OCI-LY1 (cell line): ENCODE measurements at regions not wholly inside any gene's neighbourhood (a gene's known extent, or its start where the extent isn't known, plus 50 kb on each side); places are given as distances from the start of the nearest gene placed in this dataset.

ENCODE experiments used
- H2AFZ ChIP-seq: fragments of 200-600 bp; sonication (generic), shearing (Covaris generic); 2 replicates; pipeline ENCODE4 v1.6.0; 2014; ENCODE audit warnings: antibody characterized with exemption, mild to moderate bottlenecking, low read length
- H3F3A ChIP-seq: fragments of 200-600 bp; sonication (generic), shearing (Covaris generic); 2 replicates; pipeline ENCODE4 v1.6.0; 2014; ENCODE audit warnings: mild to moderate bottlenecking, antibody characterized with exemption, low read length, moderate library complexity; ENCODE audit not compliant: insufficient read depth
- H3K27ac ChIP-seq: fragments of 200-600 bp; sonication (generic); 2 replicates; pipeline ENCODE4 v1.5.1; 2014; ENCODE audit warnings: low read length, mixed run types, mild to moderate bottlenecking, low read depth; ENCODE audit not compliant: poor library complexity, severe bottlenecking
- H3K27me3 ChIP-seq: fragments of 200-600 bp; sonication (generic); 2 replicates; pipeline ENCODE4 v1.6.0; 2014; ENCODE audit warnings: antibody characterized with exemption, mild to moderate bottlenecking, low read length, moderate library complexity; ENCODE audit not compliant: insufficient read depth
- H3K36me3 ChIP-seq: fragments of 200-600 bp; sonication (generic); 2 replicates; pipeline ENCODE4 v1.6.1; 2014; ENCODE audit warnings: mild to moderate bottlenecking, antibody characterized with exemption, low read length, moderate library complexity, mixed read lengths; ENCODE audit not compliant: insufficient read depth
- H3K4me1 ChIP-seq: fragments of 200-600 bp; sonication (generic); 2 replicates; pipeline ENCODE4 v1.5.1; 2014; ENCODE audit warnings: mild to moderate bottlenecking, low read length, moderate library complexity; ENCODE audit not compliant: insufficient read depth, severe bottlenecking
- H3K4me2 ChIP-seq: fragments of 200-600 bp; sonication (generic), shearing (Covaris generic); 2 replicates; pipeline ENCODE4 v1.6.1; 2014; ENCODE audit warnings: low read length
- H3K4me3 ChIP-seq: fragments of 200-600 bp; sonication (generic); 2 replicates; pipeline ENCODE4 v1.5.1; 2014; ENCODE audit warnings: low read length, low read depth, mild to moderate bottlenecking, mixed read lengths; ENCODE audit not compliant: poor library complexity, severe bottlenecking
- H3K79me2 ChIP-seq: fragments of 200-600 bp; shearing (Covaris generic); 2 replicates; pipeline ENCODE4 v1.6.1; 2016; ENCODE audit warnings: mixed run types, low read length, mixed read lengths; ENCODE audit not compliant: insufficient read depth
- H3K9ac ChIP-seq: fragments of 200-600 bp; sonication (generic), shearing (Covaris generic); 2 replicates; pipeline ENCODE4 v1.6.1; 2014; ENCODE audit warnings: mild to moderate bottlenecking, low read length, mixed read lengths
- H3K9me2 ChIP-seq: fragments of 200-600 bp; sonication (generic), shearing (Covaris generic); 2 replicates; pipeline ENCODE4 v1.6.1; 2014; ENCODE audit warnings: low read depth, mild to moderate bottlenecking, low read length, mixed read lengths
- H3K9me3 ChIP-seq: fragments of 200-600 bp; shearing (Covaris generic); 2 replicates; pipeline ENCODE4 v1.6.1; 2014; ENCODE audit warnings: low read length, mixed read lengths
- H4K20me1 ChIP-seq: fragments of 200-600 bp; sonication (generic), shearing (Covaris generic); 2 replicates; pipeline ENCODE4 v1.6.0; 2016; ENCODE audit warnings: mild to moderate bottlenecking, low read length; ENCODE audit not compliant: insufficient read depth
- EZH2 ChIP-seq: fragments of 200-600 bp; sonication (generic), shearing (Covaris generic); IDR thresholded peaks from 2 replicates; pipeline ENCODE4 v1.8.0; 2017; ENCODE audit warnings: borderline replicate concordance, mixed run types, mild to moderate bottlenecking, antibody characterized with exemption, low read length, moderate library complexity, mixed read lengths
- TF ChIP-seq, protein P1 (sequence below): fragments of 200-600 bp; sonication (generic), shearing (Covaris generic); IDR thresholded peaks from 2 replicates; pipeline ENCODE4 v1.5.1; 2017; ENCODE audit warnings: mild to moderate bottlenecking, antibody characterized with exemption, low read length, moderate library complexity, mixed read lengths

DNA sequence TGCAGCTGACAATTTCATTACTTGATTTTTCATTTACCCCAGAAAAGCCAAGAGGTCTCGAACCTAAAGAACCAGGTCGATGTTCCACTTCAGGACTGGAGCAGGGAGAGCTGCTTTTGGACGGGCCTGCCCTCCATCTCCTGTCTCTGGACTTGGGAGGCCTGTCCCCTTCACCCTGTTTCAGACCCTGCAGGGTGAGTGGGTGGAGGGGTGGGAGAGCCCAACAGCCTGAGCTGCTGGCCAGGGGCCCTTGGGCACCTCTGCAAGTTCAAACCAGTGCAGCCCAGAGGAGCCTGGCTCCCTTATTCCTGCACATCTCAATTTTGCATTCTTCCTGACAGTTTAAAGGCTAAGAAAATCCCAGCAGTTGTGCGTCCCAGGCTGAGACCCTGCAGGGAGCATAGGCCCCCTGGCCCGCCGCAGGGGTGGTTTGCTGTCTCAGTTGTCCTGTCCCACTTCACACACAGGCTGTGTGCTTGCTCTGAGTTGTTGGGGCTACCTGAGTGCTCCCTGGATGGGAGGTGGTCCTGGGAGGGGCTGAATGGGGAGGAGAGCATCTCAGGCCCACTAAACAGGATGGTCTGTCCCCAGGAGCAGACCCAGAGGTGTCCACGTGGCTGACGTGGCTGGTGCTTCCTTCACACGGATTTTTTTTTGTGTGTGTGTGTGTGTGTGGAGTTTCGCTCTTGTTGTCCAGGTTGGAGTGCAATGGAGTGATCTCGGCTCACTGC is 443.7 kb downstream of the PTPRU start:
- Histone ChIP-seq H3K4me2 (no peak overlapping the region), H3K27me3 (no peaks in the 10 kb centered on the region), H3K79me2 (no peaks in the 10 kb centered on the region), H3K36me3 (no peaks in the 10 kb centered on the region), H3K9me2 (no peaks in the 10 kb centered on the region), H3K4me1 (no peaks in the 10 kb centered on the region), H3K9me3 (no peaks in the 10 kb centered on the region), H3F3A (no peaks in the 10 kb centered on the region), H3K27ac (no peak overlapping the region), H3K9ac (no peak overlapping the region), H2AFZ (no peak overlapping the region), H4K20me1 (no peaks in the 10 kb centered on the region), H3K4me3 (no peak overlapping the region)
- TF ChIP-seq, protein P1, sequence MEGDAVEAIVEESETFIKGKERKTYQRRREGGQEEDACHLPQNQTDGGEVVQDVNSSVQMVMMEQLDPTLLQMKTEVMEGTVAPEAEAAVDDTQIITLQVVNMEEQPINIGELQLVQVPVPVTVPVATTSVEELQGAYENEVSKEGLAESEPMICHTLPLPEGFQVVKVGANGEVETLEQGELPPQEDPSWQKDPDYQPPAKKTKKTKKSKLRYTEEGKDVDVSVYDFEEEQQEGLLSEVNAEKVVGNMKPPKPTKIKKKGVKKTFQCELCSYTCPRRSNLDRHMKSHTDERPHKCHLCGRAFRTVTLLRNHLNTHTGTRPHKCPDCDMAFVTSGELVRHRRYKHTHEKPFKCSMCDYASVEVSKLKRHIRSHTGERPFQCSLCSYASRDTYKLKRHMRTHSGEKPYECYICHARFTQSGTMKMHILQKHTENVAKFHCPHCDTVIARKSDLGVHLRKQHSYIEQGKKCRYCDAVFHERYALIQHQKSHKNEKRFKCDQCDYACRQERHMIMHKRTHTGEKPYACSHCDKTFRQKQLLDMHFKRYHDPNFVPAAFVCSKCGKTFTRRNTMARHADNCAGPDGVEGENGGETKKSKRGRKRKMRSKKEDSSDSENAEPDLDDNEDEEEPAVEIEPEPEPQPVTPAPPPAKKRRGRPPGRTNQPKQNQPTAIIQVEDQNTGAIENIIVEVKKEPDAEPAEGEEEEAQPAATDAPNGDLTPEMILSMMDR: no peak
- TF ChIP-seq EZH2: no peak

DNA sequence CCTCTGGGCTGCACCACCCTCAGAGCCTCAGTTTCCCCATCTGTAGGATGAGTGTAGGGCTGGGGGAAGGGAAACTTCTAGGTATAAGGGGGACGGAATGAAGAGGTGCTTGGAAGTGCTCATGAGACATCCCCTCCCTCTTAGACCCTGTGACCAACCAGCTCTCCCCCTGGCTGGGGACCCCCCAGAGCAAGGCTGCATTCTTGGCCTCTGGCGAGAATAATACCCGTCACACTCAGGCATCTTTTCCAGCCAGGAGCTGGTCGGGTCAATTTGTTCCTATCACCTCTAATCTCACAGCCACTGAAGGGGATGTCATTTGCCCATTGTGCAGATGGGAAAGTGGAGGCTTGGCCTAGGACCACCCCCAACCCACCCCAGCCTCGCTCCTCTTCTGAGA is 443.0 kb downstream of the PTPRU start:
- no peaks in the 10 kb centered on the region for H3K27me3 ChIP-seq
- H3K9me3 ChIP-seq: no peaks in the 10 kb centered on the region
- H3K79me2 ChIP-seq: no peaks in the 10 kb centered on the region
- no peaks in the 10 kb centered on the region for H3F3A ChIP-seq
- H3K9ac ChIP-seq: no peak overlapping the region
- H3K27ac ChIP-seq: no peak overlapping the region
- no peak overlapping the region for H3K4me3 ChIP-seq
- H3K4me1 ChIP-seq: no peaks in the 10 kb centered on the region
- H4K20me1 ChIP-seq: no peaks in the 10 kb centered on the region
- no peaks in the 10 kb centered on the region for H3K9me2 ChIP-seq
- no peak overlapping the region for H3K4me2 ChIP-seq
- no peak overlapping the region for H2AFZ ChIP-seq
- no peaks in the 10 kb centered on the region for H3K36me3 ChIP-seq
- TF ChIP-seq, protein P1: no peak
- TF ChIP-seq EZH2: no peak

DNA sequence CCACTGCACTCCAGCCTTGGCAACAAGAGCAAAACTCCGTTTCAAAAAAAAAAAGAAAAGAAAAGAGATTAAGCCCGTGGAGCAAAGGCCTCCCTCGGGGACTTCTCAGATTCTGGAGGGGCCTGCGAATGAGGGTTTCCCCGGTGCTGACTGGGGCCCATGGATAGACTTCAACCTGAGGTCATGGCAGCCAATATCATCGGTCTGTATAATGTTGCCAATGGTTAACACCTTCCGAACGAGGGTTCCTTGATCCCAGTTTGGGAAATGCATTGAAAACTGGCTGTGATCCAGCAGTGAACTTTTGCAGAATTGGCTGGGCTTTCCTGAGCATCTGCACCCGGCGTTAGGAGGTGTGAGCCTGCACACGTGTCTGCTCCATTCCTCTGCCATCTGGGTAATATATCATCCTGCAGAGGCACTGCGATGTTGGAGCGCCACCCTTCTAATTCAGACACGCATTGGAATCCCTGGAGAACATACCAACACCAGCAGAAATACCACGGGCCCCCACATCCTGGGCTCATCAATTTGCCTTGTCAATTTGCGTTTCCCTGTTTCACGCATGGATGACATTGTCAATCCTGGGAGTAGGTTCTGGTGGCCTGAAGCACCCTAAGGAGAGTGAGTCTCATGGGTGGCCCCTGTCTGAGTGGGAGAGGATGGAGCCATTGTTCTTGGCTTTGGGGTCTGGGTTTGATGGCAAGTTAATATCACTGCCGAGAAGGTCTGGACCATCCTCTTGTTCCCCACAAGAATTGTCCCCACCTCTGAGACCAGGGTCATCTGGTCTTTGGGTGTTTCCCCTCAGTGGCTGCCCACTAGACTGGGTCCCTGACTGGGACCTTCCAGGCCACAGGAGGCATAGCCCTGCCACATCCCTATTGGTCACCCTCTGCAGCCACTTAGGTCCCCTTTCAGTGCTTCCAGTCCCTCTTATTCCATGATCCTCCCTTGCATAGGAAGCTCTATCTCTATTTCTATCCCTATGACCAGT is 441.0 kb downstream of the PTPRU start:
- H2AFZ ChIP-seq: no peak overlapping the region
- H3K27ac ChIP-seq: no peak overlapping the region
- no peak for TF ChIP-seq EZH2
- no peaks in the 10 kb centered on the region for H4K20me1 ChIP-seq
- H3F3A ChIP-seq: no peaks in the 10 kb centered on the region
- H3K4me3 ChIP-seq: no peak overlapping the region
- H3K9ac ChIP-seq: no peak overlapping the region
- no peaks in the 10 kb centered on the region for H3K36me3 ChIP-seq
- no peaks in the 10 kb centered on the region for H3K79me2 ChIP-seq
- no peaks in the 10 kb centered on the region for H3K4me1 ChIP-seq
- no peaks in the 10 kb centered on the region for H3K27me3 ChIP-seq
- no peak overlapping the region for H3K4me2 ChIP-seq
- no peaks in the 10 kb centered on the region for H3K9me2 ChIP-seq
- no peaks in the 10 kb centered on the region for H3K9me3 ChIP-seq
